Keratinocyte (primary cell): ENCODE measurements at regions not wholly inside any gene's neighbourhood (a gene's known extent, or its start where the extent isn't known, plus 50 kb on each side); places are given as distances from the start of the nearest gene placed in this dataset.

Source experiments
- EZH2 ChIP-seq: IDR thresholded peaks from one replicate; pipeline ENCODE4 v1.6.1; 2012; ENCODE audit warnings: inconsistent platforms, mild to moderate bottlenecking, low read length, moderate library complexity
- TF ChIP-seq, protein P1 (sequence below), 3 experiments: IDR thresholded peaks in 1 of 3; conservative IDR thresholded peaks in 1 of 3; optimal IDR thresholded peaks in 1 of 3; 2 replicates in 2 of 3; 3 replicates in 1 of 3; pipeline versions ENCODE3 to v1.5.1; 2011; ENCODE audit warnings: low read length in 3 of 3, mild to moderate bottlenecking in 3 of 3, moderate library complexity in 2 of 3, control low read depth in 1 of 3, inconsistent platforms in 1 of 3; ENCODE audit not compliant: insufficient read depth in 2 of 3; ENCODE audit errors: extremely low read depth in 1 of 3

DNA sequence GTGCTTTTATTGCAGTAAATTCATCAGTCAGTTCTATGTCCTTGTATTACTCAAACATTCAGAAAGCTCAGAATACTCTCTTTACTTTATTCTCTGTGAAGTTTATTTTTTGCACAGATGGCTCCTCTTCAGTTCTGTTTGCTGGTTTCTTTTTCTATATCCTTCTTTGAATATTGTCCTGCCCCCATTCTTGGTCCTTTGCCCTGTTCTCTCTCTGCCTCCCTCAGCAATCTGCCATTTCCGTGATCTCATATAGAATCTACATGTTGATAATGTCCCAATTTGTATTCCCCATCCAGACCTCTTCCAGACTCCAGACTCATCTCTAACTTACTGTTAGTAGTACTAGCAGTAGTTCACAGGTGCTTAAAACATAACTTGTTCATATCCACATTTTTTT, 102.6 kb downstream of the HNMT start:
- no peak for TF ChIP-seq EZH2
- TF ChIP-seq, protein P1, sequence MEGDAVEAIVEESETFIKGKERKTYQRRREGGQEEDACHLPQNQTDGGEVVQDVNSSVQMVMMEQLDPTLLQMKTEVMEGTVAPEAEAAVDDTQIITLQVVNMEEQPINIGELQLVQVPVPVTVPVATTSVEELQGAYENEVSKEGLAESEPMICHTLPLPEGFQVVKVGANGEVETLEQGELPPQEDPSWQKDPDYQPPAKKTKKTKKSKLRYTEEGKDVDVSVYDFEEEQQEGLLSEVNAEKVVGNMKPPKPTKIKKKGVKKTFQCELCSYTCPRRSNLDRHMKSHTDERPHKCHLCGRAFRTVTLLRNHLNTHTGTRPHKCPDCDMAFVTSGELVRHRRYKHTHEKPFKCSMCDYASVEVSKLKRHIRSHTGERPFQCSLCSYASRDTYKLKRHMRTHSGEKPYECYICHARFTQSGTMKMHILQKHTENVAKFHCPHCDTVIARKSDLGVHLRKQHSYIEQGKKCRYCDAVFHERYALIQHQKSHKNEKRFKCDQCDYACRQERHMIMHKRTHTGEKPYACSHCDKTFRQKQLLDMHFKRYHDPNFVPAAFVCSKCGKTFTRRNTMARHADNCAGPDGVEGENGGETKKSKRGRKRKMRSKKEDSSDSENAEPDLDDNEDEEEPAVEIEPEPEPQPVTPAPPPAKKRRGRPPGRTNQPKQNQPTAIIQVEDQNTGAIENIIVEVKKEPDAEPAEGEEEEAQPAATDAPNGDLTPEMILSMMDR (optimal IDR thresholded peaks at IDR 0.05 in 1 of 3, IDR thresholded peaks at IDR 0.05 in 1 of 3, conservative IDR thresholded peaks at IDR 0.05 in 1 of 3; ENCODE audit: extremely low read depth in 1 of 3, insufficient read depth in 2 of 3, low read length in 3 of 3) = no peak
